ENCODE measurements at regions not wholly inside any gene's neighbourhood (a gene's known extent, or its start where the extent isn't known, plus 50 kb on each side); places are given as distances from the start of the nearest gene placed in this dataset.

- 96 to 100% methylated on average over 1 to 2 of the region's 2 CpGs for WGBS, 2 experiments (ENCODE audit: insufficient coverage in 1 of 2, insufficient read length in 1 of 2)
These were observed 563.4 kb downstream of the ZNF804A start for GRCh38 chr2:185161701-185162100.

GRCh38 chr2:185174353-185174752, 564.3 kb upstream of the FSIP2 start:
- Mint-ChIP-seq H3K27ac (no peak overlapping the region), H3K4me3 (no peak overlapping the region), H3K27me3 (ENCODE audit: insufficient read depth) (no peaks in the 10 kb centered on the region), H3K4me1 (no peaks in the 10 kb centered on the region), H3K9me3 (no peaks in the 10 kb centered on the region), H3K36me3 (ENCODE audit: low read depth) (no peaks in the 10 kb centered on the region)
- Histone ChIP-seq H3K4me1 (ENCODE audit: control insufficient read depth, insufficient read depth, low read length) (no peaks in the 10 kb centered on the region), H3K27ac (ENCODE audit: low read depth, low read length) (no peak overlapping the region), H3K36me3 (ENCODE audit: control insufficient read depth, insufficient read depth, low read length) (no peaks in the 10 kb centered on the region), H3K9me3 (ENCODE audit: control insufficient read depth, low read length) (no peaks in the 10 kb centered on the region), H3K9ac (ENCODE audit: extremely low read depth, low read length, poor library complexity, severe bottlenecking) (no peak overlapping the region), H3K4me3 (ENCODE audit: low read length) (no peak overlapping the region), H3K27me3 (ENCODE audit: control insufficient read depth, insufficient read depth, low read length, poor library complexity, severe bottlenecking) (no peaks in the 10 kb centered on the region)
- 100% methylated on average over 1 of the region's 1 CpG; no CpG with 5 or more reads in 1 of the 2 experiments for WGBS, 2 experiments (ENCODE audit: insufficient coverage in 1 of 2, insufficient read length in 1 of 2)
- no peak for DNase-seq
- TF ChIP-seq, protein P1, sequence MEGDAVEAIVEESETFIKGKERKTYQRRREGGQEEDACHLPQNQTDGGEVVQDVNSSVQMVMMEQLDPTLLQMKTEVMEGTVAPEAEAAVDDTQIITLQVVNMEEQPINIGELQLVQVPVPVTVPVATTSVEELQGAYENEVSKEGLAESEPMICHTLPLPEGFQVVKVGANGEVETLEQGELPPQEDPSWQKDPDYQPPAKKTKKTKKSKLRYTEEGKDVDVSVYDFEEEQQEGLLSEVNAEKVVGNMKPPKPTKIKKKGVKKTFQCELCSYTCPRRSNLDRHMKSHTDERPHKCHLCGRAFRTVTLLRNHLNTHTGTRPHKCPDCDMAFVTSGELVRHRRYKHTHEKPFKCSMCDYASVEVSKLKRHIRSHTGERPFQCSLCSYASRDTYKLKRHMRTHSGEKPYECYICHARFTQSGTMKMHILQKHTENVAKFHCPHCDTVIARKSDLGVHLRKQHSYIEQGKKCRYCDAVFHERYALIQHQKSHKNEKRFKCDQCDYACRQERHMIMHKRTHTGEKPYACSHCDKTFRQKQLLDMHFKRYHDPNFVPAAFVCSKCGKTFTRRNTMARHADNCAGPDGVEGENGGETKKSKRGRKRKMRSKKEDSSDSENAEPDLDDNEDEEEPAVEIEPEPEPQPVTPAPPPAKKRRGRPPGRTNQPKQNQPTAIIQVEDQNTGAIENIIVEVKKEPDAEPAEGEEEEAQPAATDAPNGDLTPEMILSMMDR (conservative IDR thresholded peaks at IDR 0.05): no peak

More at GRCh38 chr2:185161701-185162100, 563.4 kb downstream of the ZNF804A start:
- no peaks in the 10 kb centered on the region for H3K9me3 Mint-ChIP-seq
- no peak overlapping the region for H3K9ac ChIP-seq (ENCODE audit: extremely low read depth, low read length, poor library complexity, severe bottlenecking)
- H3K9me3 ChIP-seq (ENCODE audit: control insufficient read depth, low read length): no peaks in the 10 kb centered on the region
- no peaks in the 10 kb centered on the region for H3K4me1 ChIP-seq (ENCODE audit: control insufficient read depth, insufficient read depth, low read length)
- H3K4me3 Mint-ChIP-seq: no peak overlapping the region
- TF ChIP-seq, protein P1 (conservative IDR thresholded peaks at IDR 0.05): no peak
- no peak overlapping the region for H3K4me3 ChIP-seq (ENCODE audit: low read length)
- no peaks in the 10 kb centered on the region for H3K27me3 Mint-ChIP-seq (ENCODE audit: insufficient read depth)
- H3K27ac ChIP-seq (ENCODE audit: low read depth, low read length): no peak overlapping the region
- H3K36me3 ChIP-seq (ENCODE audit: control insufficient read depth, insufficient read depth, low read length): no peaks in the 10 kb centered on the region
- H3K27ac Mint-ChIP-seq: no peak overlapping the region
- H3K27me3 ChIP-seq (ENCODE audit: control insufficient read depth, insufficient read depth, low read length, poor library complexity, severe bottlenecking): no peaks in the 10 kb centered on the region
- DNase-seq: no peak
- H3K4me1 Mint-ChIP-seq: no peaks in the 10 kb centered on the region
- H3K36me3 Mint-ChIP-seq (ENCODE audit: low read depth): no peaks in the 10 kb centered on the region

GRCh38 chr2:185179743-185180142, 558.9 kb upstream of the FSIP2 start:
- H3K36me3 ChIP-seq (ENCODE audit: control insufficient read depth, insufficient read depth, low read length): no peaks in the 10 kb centered on the region
- no peak overlapping the region for H3K9ac ChIP-seq (ENCODE audit: extremely low read depth, low read length, poor library complexity, severe bottlenecking)
- H3K27ac Mint-ChIP-seq: no peak overlapping the region
- no peaks in the 10 kb centered on the region for H3K27me3 ChIP-seq (ENCODE audit: control insufficient read depth, insufficient read depth, low read length, poor library complexity, severe bottlenecking)
- no peaks in the 10 kb centered on the region for H3K36me3 Mint-ChIP-seq (ENCODE audit: low read depth)
- WGBS, 2 experiments (ENCODE audit: insufficient coverage in 1 of 2, insufficient read length in 1 of 2): 93 to 100% methylated on average over 1 to 2 of the region's 3 CpGs
- no peaks in the 10 kb centered on the region for H3K4me1 ChIP-seq (ENCODE audit: control insufficient read depth, insufficient read depth, low read length)
- no peaks in the 10 kb centered on the region for H3K4me1 Mint-ChIP-seq
- no peak overlapping the region for H3K4me3 Mint-ChIP-seq
- H3K9me3 Mint-ChIP-seq: no peaks in the 10 kb centered on the region
- H3K9me3 ChIP-seq (ENCODE audit: control insufficient read depth, low read length): no peaks in the 10 kb centered on the region
- DNase-seq: no peak
- no peaks in the 10 kb centered on the region for H3K27me3 Mint-ChIP-seq (ENCODE audit: insufficient read depth)
- no peak overlapping the region for H3K4me3 ChIP-seq (ENCODE audit: low read length)
- H3K27ac ChIP-seq (ENCODE audit: low read depth, low read length): no peak overlapping the region
- TF ChIP-seq, protein P1 (conservative IDR thresholded peaks at IDR 0.05): no peak
